ENCODE measurements at regions not wholly inside any gene's neighbourhood (a gene's known extent, or its start where the extent isn't known, plus 50 kb on each side); places are given as distances from the start of the nearest gene placed in this dataset.

DNA sequence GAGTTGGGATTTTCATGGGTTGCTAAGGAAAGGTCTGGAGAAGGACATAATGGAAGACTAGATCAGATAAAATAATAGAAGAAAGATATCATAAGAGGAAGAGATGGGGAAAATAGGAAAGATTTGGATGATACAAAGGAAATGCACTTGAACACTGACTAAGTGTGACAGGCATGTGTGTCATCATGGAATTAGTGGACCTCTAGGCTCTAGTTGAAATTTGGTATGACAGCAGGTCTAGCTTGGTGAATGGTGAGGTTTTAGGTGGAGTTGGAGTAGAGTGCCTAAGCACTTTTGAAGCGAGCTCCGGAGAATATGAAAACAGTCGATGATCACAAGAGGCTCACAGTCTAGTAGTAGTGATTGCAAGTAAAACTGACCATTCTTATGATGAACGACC, 73.0 kb upstream of the PTGS2 start:
- Histone ChIP-seq H3K4me3 (ENCODE audit: low read depth, low read length, poor library complexity, severe bottlenecking) (no peak overlapping the region), H3K4me1 (ENCODE audit: insufficient read depth, low read length, poor library complexity, severe bottlenecking) (no peaks in the 10 kb centered on the region), H3K27me3 (replicated peaks; ENCODE audit: insufficient read depth, low read depth, low read length, poor library complexity) (no peaks in the 10 kb centered on the region), H3K27ac (ENCODE audit: low read depth, low read length, poor library complexity, severe bottlenecking) (no peak overlapping the region), H3K36me3 (ENCODE audit: insufficient read depth, low read length, poor library complexity, severe bottlenecking) (no peaks in the 10 kb centered on the region), H3K9me3 (ENCODE audit: low read depth, low read length, poor library complexity, severe bottlenecking) (peaks cover 2% of the 10 kb centered on the region)
- CTCF ChIA-PET, result no interaction called here
- BruUV-seq (replicated peaks), result no TSS peak
- TF ChIP-seq EZH2 (IDR thresholded peaks at IDR 0.05; ENCODE audit: borderline replicate concordance, low read depth, low read length, poor library complexity, severe bottlenecking), result no peak
- TF ChIP-seq, protein P1, sequence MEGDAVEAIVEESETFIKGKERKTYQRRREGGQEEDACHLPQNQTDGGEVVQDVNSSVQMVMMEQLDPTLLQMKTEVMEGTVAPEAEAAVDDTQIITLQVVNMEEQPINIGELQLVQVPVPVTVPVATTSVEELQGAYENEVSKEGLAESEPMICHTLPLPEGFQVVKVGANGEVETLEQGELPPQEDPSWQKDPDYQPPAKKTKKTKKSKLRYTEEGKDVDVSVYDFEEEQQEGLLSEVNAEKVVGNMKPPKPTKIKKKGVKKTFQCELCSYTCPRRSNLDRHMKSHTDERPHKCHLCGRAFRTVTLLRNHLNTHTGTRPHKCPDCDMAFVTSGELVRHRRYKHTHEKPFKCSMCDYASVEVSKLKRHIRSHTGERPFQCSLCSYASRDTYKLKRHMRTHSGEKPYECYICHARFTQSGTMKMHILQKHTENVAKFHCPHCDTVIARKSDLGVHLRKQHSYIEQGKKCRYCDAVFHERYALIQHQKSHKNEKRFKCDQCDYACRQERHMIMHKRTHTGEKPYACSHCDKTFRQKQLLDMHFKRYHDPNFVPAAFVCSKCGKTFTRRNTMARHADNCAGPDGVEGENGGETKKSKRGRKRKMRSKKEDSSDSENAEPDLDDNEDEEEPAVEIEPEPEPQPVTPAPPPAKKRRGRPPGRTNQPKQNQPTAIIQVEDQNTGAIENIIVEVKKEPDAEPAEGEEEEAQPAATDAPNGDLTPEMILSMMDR (conservative IDR thresholded peaks at IDR 0.05; ENCODE audit: low read depth, low read length), result no peak
- no peak for DNase-seq (ENCODE audit: low spot score)
- intact Hi-C loops (cut with micrococcal nuclease; ENCODE audit: unreplicated experiment), result no loop called here
- POLR2A ChIA-PET (ENCODE audit: low non-redundant PET), result no interaction called here

DNA sequence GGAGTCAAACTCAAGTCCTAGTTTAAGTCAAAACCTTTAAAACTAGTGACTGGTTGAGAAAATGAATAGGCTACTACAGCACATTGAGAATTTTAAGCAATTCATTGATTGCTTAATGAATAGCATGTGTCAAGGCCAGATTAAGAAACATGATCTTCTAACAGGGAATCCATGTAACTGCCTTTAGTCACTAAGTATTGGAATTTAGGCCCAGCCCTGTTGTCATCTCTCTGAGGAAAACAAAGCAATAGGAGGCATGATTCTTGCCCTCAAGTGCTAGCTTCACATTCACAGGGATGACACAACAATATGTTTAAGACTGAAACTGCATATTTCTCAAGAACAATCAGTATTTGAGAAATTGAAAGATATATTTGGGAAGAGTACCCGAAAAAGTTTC, 70.0 kb upstream of the PTGS2 start:
- Histone ChIP-seq H3K4me3 (ENCODE audit: low read depth, low read length, poor library complexity, severe bottlenecking) (no peak overlapping the region), H3K4me1 (ENCODE audit: insufficient read depth, low read length, poor library complexity, severe bottlenecking) (no peaks in the 10 kb centered on the region), H3K27me3 (replicated peaks; ENCODE audit: insufficient read depth, low read depth, low read length, poor library complexity) (no peaks in the 10 kb centered on the region), H3K36me3 (ENCODE audit: insufficient read depth, low read length, poor library complexity, severe bottlenecking) (no peaks in the 10 kb centered on the region), H3K27ac (ENCODE audit: low read depth, low read length, poor library complexity, severe bottlenecking) (no peak overlapping the region), H3K9me3 (ENCODE audit: low read depth, low read length, poor library complexity, severe bottlenecking) (peaks cover 12% of the 10 kb centered on the region)
- peak; percentile 10 for DNase-seq (ENCODE audit: low spot score)
- CTCF ChIA-PET, result no interaction called here
- intact Hi-C loops (cut with micrococcal nuclease; ENCODE audit: unreplicated experiment), result no loop called here
- TF ChIP-seq EZH2 (IDR thresholded peaks at IDR 0.05; ENCODE audit: borderline replicate concordance, low read depth, low read length, poor library complexity, severe bottlenecking), result no peak
- TF ChIP-seq, protein P1 (conservative IDR thresholded peaks at IDR 0.05; ENCODE audit: low read depth, low read length), result no peak
- no TSS peak for BruUV-seq (replicated peaks)
- POLR2A ChIA-PET (ENCODE audit: low non-redundant PET), result no interaction called here

DNA sequence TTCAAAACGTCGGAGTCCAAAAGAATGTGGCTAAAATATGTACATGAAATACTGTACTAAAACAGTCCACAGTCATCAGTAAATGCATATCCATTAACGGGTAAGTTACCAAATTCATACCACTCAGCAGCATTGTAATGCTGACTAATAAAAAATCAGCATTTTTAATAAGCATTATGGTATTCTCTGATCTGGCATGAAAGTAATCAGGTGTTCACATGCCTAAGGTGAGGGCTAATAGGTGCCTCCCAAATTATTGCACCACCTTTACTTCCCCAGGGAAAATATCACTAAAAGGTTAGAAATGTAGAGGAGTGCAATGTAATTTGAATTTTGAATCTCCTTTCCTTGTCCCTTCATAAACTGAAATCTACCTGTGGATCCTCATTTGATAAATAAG, 69.6 kb upstream of the PTGS2 start:
- Histone ChIP-seq H3K9me3 (ENCODE audit: low read depth, low read length, poor library complexity, severe bottlenecking) (peaks cover 12% of the 10 kb centered on the region), H3K36me3 (ENCODE audit: insufficient read depth, low read length, poor library complexity, severe bottlenecking) (no peaks in the 10 kb centered on the region), H3K27ac (ENCODE audit: low read depth, low read length, poor library complexity, severe bottlenecking) (no peak overlapping the region), H3K4me1 (ENCODE audit: insufficient read depth, low read length, poor library complexity, severe bottlenecking) (no peaks in the 10 kb centered on the region), H3K27me3 (replicated peaks; ENCODE audit: insufficient read depth, low read depth, low read length, poor library complexity) (no peaks in the 10 kb centered on the region), H3K4me3 (ENCODE audit: low read depth, low read length, poor library complexity, severe bottlenecking) (no peak overlapping the region)
- no TSS peak for BruUV-seq (replicated peaks)
- intact Hi-C loops (cut with micrococcal nuclease; ENCODE audit: unreplicated experiment), result no loop called here
- TF ChIP-seq, protein P1 (conservative IDR thresholded peaks at IDR 0.05; ENCODE audit: low read depth, low read length), result no peak
- no peak for TF ChIP-seq EZH2 (IDR thresholded peaks at IDR 0.05; ENCODE audit: borderline replicate concordance, low read depth, low read length, poor library complexity, severe bottlenecking)
- ChIA-PET CTCF (no interaction called here), POLR2A (ENCODE audit: low non-redundant PET) (no interaction called here)
- no peak for DNase-seq (ENCODE audit: low spot score)

Measured in A673 (cell line).